Left hindlimb (tissue), 1 donor: ENCODE measurements at regions not wholly inside any gene's neighbourhood (a gene's known extent, or its start where the extent isn't known, plus 50 kb on each side); places are given as distances from the start of the nearest gene placed in this dataset.

Experiments used
- DNase-seq: peaks from one replicate; pipeline ENCODE4 v3.0.0-alpha.2; 2018

DNA sequence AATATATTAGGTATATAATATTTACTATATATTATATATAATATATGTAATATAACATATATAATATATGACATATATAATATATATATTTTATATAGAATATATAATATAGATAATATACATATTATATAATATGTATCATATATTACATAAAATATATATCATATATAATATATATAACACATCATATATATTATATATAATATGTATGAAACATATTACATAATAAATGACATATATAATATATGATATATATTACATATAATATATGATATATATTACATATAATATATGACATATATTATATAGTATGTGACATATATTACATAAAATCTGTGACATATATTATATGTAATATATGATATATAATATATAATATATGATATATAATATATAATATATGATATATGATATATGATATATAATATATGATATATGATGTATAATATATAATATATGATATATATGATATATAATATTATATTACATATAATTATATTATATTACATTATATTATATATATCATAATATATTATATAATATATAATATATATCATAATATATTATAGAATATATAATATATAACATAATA, 119.5 kb upstream of the RIMBP3 start:
- DNase-seq, result no peak

- peak; percentile 87 for DNase-seq
Measured at GRCh38 chr22:18730410-18730809, 118.7 kb upstream of the RIMBP3 start.
